PC-3 (cell line): ENCODE measurements at regions not wholly inside any gene's neighbourhood (a gene's known extent, or its start where the extent isn't known, plus 50 kb on each side); places are given as distances from the start of the nearest gene placed in this dataset.

Experiments used
- EZH2 ChIP-seq: fragments of 300-600 bp; sonication (generic); IDR thresholded peaks from one replicate; pipeline ENCODE4 v1.6.1; 2017; ENCODE audit warnings: antibody characterized with exemption, mild to moderate bottlenecking, low read length; ENCODE audit not compliant: unreplicated experiment
- EZH2phosphoT487 ChIP-seq: fragments of 300-600 bp; sonication (generic); IDR thresholded peaks from 2 replicates; pipeline ENCODE4 v1.6.1; 2018; ENCODE audit warnings: mild to moderate bottlenecking, antibody characterized with exemption, low read length, borderline replicate concordance
- TF ChIP-seq, protein P1 (sequence below): fragments of 300-600 bp; sonication (generic); conservative IDR thresholded peaks from 2 replicates; pipeline ENCODE4 v1.5.1; 2017; ENCODE audit warnings: antibody characterized with exemption, low read depth, mild to moderate bottlenecking, low read length

GRCh38 chr3:4078903-4079302, 224.3 kb upstream of the SETMAR start:
- TF ChIP-seq, protein P1, sequence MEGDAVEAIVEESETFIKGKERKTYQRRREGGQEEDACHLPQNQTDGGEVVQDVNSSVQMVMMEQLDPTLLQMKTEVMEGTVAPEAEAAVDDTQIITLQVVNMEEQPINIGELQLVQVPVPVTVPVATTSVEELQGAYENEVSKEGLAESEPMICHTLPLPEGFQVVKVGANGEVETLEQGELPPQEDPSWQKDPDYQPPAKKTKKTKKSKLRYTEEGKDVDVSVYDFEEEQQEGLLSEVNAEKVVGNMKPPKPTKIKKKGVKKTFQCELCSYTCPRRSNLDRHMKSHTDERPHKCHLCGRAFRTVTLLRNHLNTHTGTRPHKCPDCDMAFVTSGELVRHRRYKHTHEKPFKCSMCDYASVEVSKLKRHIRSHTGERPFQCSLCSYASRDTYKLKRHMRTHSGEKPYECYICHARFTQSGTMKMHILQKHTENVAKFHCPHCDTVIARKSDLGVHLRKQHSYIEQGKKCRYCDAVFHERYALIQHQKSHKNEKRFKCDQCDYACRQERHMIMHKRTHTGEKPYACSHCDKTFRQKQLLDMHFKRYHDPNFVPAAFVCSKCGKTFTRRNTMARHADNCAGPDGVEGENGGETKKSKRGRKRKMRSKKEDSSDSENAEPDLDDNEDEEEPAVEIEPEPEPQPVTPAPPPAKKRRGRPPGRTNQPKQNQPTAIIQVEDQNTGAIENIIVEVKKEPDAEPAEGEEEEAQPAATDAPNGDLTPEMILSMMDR = no peak
- TF ChIP-seq EZH2 (no peak), EZH2phosphoT487 (no peak)
